ENCODE measurements at regions not wholly inside any gene's neighbourhood (a gene's known extent, or its start where the extent isn't known, plus 50 kb on each side); places are given as distances from the start of the nearest gene placed in this dataset.

- no peak for TF ChIP-seq REST (IDR thresholded peaks at IDR 0.05; ENCODE audit: unreplicated experiment)
- TF ChIP-seq EZH2phosphoT487 (IDR thresholded peaks at IDR 0.05; ENCODE audit: unreplicated experiment): no peak
- no peak for TF ChIP-seq ZNF114 (CRISPR knock-in tag; IDR thresholded peaks at IDR 0.05)
- no peak for TF ChIP-seq JUNB (IDR thresholded peaks at IDR 0.05; ENCODE audit: unreplicated experiment)
- no peak for TF ChIP-seq ZNF331 (CRISPR knock-in tag; IDR thresholded peaks at IDR 0.05; ENCODE audit: low read depth)
- TF ChIP-seq ETS1 (IDR thresholded peaks at IDR 0.05): no peak
- TF ChIP-seq NANOG (IDR thresholded peaks at IDR 0.05; ENCODE audit: borderline replicate concordance): no peak
- TF ChIP-seq STAT1 (IDR thresholded peaks at IDR 0.05; ENCODE audit: unreplicated experiment): no peak
These were observed 393.8 kb upstream of the CYRIA start (continued) for GRCh38 chr2:17059458-17059857.

GRCh38 chr2:17058772-17059402 is 393.3 kb upstream of the CYRIA start:
- no peak overlapping the region for H3K4me3 Mint-ChIP-seq
- Histone ChIP-seq H3K79me2 (replicated peaks; ENCODE audit: insufficient read depth) (no peaks in the 10 kb centered on the region), H2AFZ (no peak overlapping the region), H3K4me3 (no peak overlapping the region), H3K27ac (ENCODE audit: low read depth) (no peak overlapping the region), H3K4me1 (ENCODE audit: insufficient read depth) (peaks cover 29% of the 10 kb centered on the region; the same call in 1 of the 2 replicates), H4K20me1 (replicated peaks; ENCODE audit: insufficient read depth) (no peaks in the 10 kb centered on the region), H3K27me3 (ENCODE audit: insufficient read depth) (no peaks in the 10 kb centered on the region), H3K4me2 (no peak overlapping the region), H3K36me3 (ENCODE audit: insufficient read depth) (no peaks in the 10 kb centered on the region), H3K9me2 (ENCODE audit: insufficient read depth) (no peaks in the 10 kb centered on the region), H3F3A (replicated peaks; ENCODE audit: low read depth) (no peaks in the 10 kb centered on the region)
- H3K4me1 Mint-ChIP-seq: peaks cover 35% of the 10 kb centered on the region
- peak overlapping the region; percentile 72; the same call in 1 of the 2 replicates for H3K27ac Mint-ChIP-seq
- H3K27me3 Mint-ChIP-seq (ENCODE audit: insufficient read depth, low read depth, poor library complexity): no peaks in the 10 kb centered on the region
- no peaks in the 10 kb centered on the region for H3K36me3 Mint-ChIP-seq (ENCODE audit: low read depth)
- ATAC-seq: peak; percentile 88
- H3K9me3 Mint-ChIP-seq: no peaks in the 10 kb centered on the region
- peak; percentile 47 for DNase-seq (ENCODE audit: low spot score)
- TF ChIP-seq REST (IDR thresholded peaks at IDR 0.05; ENCODE audit: unreplicated experiment) (no peak), STAT1 (IDR thresholded peaks at IDR 0.05; ENCODE audit: unreplicated experiment) (no peak), NANOG (IDR thresholded peaks at IDR 0.05; ENCODE audit: borderline replicate concordance) (no peak), ETS1 (IDR thresholded peaks at IDR 0.05) (no peak)

Measured in GM23338 (cell line).